ENCODE measurements at regions not wholly inside any gene's neighbourhood (a gene's known extent, or its start where the extent isn't known, plus 50 kb on each side); places are given as distances from the start of the nearest gene placed in this dataset.
A peak's percentile ranks its signal among the peaks of the same experiment; 100 is the strongest.
"Not testable (repeated sequence)": the region's sequence is repeated elsewhere in the genome, so short reads cannot be mapped to it uniquely, and the experiment has no call there.

- peak; percentile 9 for DNase-seq
Observed at GRCh38 chr2:180829261-180829660, 151.1 kb upstream of the UBE2E3 start.

- DNase-seq = no peak
Observed at GRCh38 chr2:180828756-180829155, 151.6 kb upstream of the UBE2E3 start.

GRCh38 chr2:180823546-180824141 is 156.8 kb upstream of the UBE2E3 start:
- no peak for DNase-seq

- DNase-seq = no peak
Observed at GRCh38 chr2:180819106-180819505, 161.3 kb upstream of the UBE2E3 start.

DNA sequence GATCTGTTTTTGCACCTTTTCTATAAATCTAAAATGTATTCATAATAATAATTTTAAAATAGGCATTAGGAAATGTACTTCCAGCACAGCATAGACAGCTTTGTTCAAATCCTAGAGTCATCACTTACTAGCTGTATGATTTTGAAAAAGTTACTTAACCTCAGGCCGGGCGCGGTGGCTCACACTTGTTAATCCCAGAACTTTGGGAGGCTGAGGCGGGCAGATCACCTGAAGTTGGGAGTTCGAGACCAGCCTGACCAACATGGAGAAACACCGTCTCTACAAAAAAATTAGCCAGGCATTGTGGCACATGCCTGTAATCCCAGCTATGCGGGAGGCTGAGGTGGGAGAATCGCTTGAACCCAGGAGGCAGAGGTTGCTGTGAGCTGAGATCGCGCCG is 161.7 kb upstream of the UBE2E3 start:
- not testable (repeated sequence) for DNase-seq

DNA sequence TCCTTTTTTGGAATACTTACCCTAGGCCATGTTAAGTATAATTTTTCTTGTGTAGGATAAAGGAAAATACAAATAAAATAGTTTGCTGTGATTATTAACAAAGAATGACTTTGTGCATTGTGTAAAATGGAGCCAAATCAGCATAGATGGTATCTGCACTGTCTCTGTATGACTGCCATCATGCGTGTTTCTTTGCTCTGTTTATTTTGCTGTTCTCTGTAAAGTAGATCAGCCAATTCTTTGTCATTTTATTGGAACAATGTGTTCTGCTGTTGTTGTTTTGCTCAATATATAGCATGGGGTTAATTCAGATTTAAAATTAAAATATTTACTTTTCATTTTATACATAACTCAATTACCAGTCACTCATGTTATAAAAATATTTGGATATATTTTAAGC is 181.3 kb upstream of the UBE2E3 start:
- no peak for DNase-seq

DNA sequence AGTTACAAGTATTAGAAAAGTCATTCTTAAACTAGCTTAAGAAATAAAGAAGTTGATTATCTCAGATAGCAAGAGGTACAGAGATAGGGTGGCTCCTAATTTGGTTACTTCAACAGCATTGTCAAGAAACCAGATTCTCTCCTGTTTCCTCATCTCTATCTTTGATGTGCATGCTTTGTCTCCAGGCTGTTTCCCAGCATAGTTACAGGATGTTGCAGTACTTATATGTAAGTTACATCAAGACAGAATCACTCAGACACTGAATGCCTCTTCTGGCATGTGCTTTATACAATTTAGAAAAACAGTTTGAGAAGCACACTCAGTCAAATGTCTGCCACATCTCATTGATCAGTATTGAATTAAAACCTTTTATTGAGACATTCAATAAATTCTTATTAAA is 189.5 kb upstream of the UBE2E3 start:
- no peak for DNase-seq

GRCh38 chr2:180787330-180787729 is 193.1 kb upstream of the UBE2E3 start:
- no peak for DNase-seq

- DNase-seq = no peak
Observed at GRCh38 chr2:180781276-180781675, 199.1 kb upstream of the UBE2E3 start.

- no peak for DNase-seq
Observed at GRCh38 chr2:180778291-180778690, 202.1 kb upstream of the UBE2E3 start.

GRCh38 chr2:180776921-180777320 is 203.5 kb upstream of the UBE2E3 start:
- DNase-seq = no peak

GRCh38 chr2:180775711-180776110 is 204.7 kb upstream of the UBE2E3 start:
- no peak for DNase-seq

DNA sequence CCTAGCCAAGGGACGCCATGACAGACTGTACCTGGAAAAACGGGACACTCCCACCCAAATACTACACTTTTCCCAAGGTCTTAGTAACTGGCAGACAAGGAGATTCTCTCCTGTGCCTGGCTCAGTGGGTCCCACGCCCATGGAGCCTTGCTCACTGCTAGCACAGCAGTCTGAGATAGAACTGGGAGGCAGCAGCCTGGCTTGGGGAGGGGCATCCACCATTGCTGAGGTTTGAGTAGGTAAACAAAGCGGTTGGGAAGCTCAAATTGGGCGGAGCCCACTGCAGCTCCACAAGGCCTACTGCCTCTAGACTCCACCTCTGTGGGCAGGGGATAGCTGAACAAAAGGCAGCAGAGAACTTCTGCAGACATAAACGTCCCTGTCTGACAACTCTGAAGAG is 215.1 kb upstream of the UBE2E3 start:
- DNase-seq = not testable (repeated sequence)

DNA sequence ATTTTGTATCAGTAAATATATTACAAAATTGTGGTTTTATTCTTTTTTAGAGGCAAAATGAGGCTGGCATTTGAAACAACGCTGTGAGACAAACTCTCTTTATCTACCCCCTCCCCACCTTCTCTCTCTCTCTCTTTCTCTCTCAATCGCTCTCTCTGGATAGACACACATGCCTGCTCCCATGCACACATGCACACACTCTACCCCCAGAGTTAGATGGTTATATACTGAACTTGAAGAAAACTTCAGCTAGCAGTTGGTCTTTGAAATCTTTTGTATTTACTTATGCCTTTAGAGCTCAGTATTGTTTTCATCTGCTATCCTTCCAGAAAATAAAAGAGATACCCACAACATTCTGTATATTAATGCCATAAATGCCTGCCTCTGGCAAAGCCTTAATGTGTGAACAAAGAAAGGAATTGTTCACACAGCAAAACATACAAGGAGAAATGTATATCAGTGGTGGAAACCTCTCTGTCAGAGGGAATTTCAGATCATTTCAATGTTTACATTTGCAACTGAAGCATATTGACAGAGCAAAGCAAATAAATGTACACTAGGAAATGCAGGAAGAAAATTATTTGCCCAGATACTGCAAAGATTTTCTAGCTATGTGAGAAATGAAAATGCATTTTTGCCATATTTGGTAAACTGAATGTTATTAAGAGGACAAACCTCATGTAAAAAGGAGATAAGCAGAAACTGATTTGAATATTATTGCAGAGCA is 217.0 kb upstream of the UBE2E3 start:
- no peak for DNase-seq

DNA sequence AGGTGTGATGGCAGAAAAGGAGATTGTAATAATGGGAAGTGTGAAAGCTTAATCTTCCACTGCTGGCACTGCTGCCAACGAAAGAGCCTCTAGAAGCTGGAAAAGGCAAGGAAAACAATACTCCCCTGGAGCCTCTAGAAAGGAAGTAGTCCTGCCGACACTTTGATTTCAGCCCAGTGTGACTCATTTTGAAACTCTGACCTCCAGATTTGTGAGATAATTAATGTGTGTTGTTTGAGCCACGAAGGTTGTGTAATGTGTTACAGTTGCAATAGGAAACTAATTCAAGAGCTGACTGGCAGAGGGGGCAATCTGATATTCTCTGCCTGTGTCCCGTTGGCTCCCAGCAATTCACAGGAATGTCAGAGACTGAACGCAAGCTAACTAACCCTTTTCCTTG is 219.2 kb upstream of the UBE2E3 start:
- peak; percentile 90 for DNase-seq

- DNase-seq = no peak
Observed at GRCh38 chr2:180759631-180760030, 220.8 kb upstream of the UBE2E3 start.

DNA sequence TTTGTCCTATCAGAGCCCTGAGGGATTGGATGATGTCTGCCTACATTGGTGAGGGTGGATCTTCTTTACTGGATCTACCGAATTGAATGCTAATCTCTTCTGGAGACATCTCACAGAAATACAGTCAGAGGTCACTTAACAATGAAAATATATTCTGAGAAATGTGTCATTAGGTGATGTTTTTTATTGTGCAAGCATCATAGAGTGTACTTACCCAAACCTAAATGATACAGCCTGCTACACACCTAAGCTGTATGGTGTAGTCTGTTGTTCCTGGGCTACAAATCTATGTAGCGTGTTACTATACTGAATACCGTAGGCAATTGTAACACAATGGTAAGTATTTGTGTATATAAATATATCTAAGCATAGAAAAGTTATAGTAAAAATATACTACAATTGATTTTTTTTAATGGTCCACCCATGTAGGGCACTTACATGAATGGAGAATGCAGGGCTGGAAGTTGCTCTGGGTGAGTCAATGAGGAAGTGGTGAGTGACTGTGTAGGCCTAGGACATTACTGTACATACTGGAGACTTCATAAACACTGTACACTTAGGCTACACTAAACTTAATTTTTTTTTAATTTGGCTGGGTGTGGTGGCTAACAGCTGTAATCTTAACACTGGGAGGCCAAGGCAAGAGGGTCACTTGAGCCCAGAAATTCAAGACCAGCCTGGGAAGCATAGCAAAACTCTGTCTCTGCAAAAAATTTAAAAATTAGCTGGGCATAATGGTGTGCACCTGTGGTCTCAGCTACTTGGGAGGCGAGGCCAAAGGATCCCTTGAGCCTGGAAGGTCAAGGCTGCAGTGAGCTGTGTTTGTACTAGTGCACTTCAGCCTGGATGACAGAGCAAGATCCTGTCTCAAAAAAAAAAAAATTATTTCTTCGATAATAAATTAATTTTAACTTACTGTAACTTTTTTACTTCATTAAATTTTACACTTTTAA is 226.3 kb upstream of the UBE2E3 start:
- DNase-seq = peak; percentile 77

- DNase-seq = no peak
Observed at GRCh38 chr2:180751306-180751920, 229.0 kb upstream of the UBE2E3 start.

DNA sequence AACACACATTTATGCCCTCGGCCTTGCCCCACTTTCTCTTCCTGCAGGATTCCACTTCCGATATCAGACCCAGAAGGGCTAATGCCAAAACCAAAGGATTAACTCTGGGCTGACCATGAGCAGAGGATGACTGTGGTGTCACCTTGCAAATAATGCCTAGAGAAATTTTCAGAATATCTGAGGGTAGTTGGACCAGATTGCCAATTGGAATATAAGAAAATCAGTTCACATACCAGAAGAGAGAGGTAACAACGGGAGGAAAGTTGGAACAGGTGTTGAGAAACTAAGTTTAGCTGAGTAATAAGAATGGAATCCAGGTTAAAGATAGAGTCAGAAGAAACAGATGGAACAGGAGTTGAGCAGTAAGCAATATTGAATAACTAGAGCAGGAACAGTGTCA is 232.7 kb upstream of the UBE2E3 start:
- no peak for DNase-seq

- DNase-seq = no peak
Observed at GRCh38 chr2:180743401-180743800, 237.0 kb upstream of the UBE2E3 start.

DNA sequence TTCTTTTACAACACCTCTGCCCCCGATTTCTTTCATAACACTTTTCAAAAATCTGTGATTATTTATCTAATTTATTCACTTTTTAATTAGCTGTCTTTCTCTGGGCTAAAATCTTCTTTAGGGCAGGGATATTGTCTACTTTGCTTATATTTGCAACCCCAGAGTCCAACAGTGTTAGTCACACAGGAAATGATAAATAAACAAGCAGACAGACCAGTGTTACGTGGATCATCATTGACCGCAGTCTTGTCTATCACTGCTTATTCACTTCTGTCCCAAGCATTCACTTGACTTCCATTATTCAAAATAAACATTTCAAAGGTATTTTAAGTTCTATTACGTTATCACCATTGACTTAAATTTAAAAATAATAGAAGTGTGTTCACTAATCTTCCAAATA is 237.6 kb upstream of the UBE2E3 start:
- DNase-seq = no peak

- no peak for DNase-seq
Observed at GRCh38 chr2:180739070-180739469, 241.3 kb upstream of the UBE2E3 start.

- no peak for DNase-seq
Observed at GRCh38 chr2:180735799-180736198, 244.6 kb upstream of the UBE2E3 start.
